ENCODE measurements at regions not wholly inside any gene's neighbourhood (a gene's known extent, or its start where the extent isn't known, plus 50 kb on each side); places are given as distances from the start of the nearest gene placed in this dataset.

GRCh38 chr4:25547343-25547742 lies 108.3 kb upstream of the SLC34A2 start:
- H3K4me3 ChIP-seq (ENCODE audit: low read length): no peak overlapping the region
- TF ChIP-seq, protein P1, sequence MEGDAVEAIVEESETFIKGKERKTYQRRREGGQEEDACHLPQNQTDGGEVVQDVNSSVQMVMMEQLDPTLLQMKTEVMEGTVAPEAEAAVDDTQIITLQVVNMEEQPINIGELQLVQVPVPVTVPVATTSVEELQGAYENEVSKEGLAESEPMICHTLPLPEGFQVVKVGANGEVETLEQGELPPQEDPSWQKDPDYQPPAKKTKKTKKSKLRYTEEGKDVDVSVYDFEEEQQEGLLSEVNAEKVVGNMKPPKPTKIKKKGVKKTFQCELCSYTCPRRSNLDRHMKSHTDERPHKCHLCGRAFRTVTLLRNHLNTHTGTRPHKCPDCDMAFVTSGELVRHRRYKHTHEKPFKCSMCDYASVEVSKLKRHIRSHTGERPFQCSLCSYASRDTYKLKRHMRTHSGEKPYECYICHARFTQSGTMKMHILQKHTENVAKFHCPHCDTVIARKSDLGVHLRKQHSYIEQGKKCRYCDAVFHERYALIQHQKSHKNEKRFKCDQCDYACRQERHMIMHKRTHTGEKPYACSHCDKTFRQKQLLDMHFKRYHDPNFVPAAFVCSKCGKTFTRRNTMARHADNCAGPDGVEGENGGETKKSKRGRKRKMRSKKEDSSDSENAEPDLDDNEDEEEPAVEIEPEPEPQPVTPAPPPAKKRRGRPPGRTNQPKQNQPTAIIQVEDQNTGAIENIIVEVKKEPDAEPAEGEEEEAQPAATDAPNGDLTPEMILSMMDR (IDR thresholded peaks at IDR 0.05; ENCODE audit: insufficient read depth, low read depth, low read length, missing control alignments): no peak
- DNase-seq (ENCODE audit: low read depth): no peak

- DNase-seq (ENCODE audit: low read depth): no peak
- H3K4me3 ChIP-seq (ENCODE audit: low read length): no peak overlapping the region
- TF ChIP-seq, protein P1 (IDR thresholded peaks at IDR 0.05; ENCODE audit: insufficient read depth, low read depth, low read length, missing control alignments): no peak
These were observed 106.2 kb upstream of the SLC34A2 start for GRCh38 chr4:25549413-25549812.

DNA sequence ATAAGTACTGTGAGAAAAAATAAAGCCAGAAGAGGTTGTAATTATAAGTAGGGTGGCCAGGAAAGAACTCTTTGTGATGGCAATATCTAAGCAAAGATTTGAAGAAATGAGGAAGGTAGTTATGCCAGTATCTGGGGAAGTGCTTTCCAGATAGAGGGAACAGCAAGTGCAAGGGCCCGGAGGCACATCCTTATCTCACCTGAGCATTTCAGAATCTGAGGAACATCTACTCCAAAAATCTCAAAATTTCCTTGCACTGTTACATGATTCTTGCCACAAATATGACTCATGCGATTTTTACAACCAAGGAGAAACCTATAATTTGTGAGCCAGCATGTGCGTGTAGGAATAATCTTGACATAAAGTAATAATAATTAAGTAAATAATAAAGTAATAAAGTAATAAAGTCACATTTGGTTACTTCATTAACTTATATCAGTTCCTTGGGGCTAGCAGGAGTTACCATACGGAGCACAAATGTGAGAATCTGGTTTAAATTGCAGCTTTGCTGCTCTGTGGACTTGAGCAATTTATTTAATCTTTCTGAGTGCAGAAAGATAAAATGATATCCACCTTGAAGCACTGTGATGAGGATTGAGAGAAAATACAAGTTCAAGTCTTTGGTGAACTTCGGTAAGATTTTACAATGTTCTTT lies 105.1 kb upstream of the SLC34A2 start:
- DNase-seq (ENCODE audit: low read depth): no peak
- no peak overlapping the region for H3K4me3 ChIP-seq (ENCODE audit: low read length)
- TF ChIP-seq, protein P1 (IDR thresholded peaks at IDR 0.05; ENCODE audit: insufficient read depth, low read depth, low read length, missing control alignments): no peak

GRCh38 chr4:25551605-25552004 lies 104.0 kb upstream of the SLC34A2 start:
- no peak overlapping the region for H3K4me3 ChIP-seq (ENCODE audit: low read length)
- DNase-seq (ENCODE audit: low read depth): peak; percentile 26
- TF ChIP-seq, protein P1 (IDR thresholded peaks at IDR 0.05; ENCODE audit: insufficient read depth, low read depth, low read length, missing control alignments): no peak

- DNase-seq (ENCODE audit: low read depth): no peak
- TF ChIP-seq, protein P1 (IDR thresholded peaks at IDR 0.05; ENCODE audit: insufficient read depth, low read depth, low read length, missing control alignments): no peak
These were observed 102.9 kb upstream of the SLC34A2 start for GRCh38 chr4:25552580-25553271.

GRCh38 chr4:25559508-25559907 lies 96.1 kb upstream of the SLC34A2 start:
- no peak for DNase-seq (ENCODE audit: low read depth)
- TF ChIP-seq, protein P1 (IDR thresholded peaks at IDR 0.05; ENCODE audit: insufficient read depth, low read depth, low read length, missing control alignments): no peak
- H3K4me3 ChIP-seq (ENCODE audit: low read length): no peak overlapping the region

More at GRCh38 chr4:25552580-25553271, 102.9 kb upstream of the SLC34A2 start:
- H3K4me3 ChIP-seq (ENCODE audit: low read length): no peak overlapping the region
